Colon (tissue), 2 donors: ENCODE measurements at regions not wholly inside any gene's neighbourhood (a gene's known extent, or its start where the extent isn't known, plus 50 kb on each side); places are given as distances from the start of the nearest gene placed in this dataset.
"Not testable (repeated sequence)": the region's sequence is repeated elsewhere in the genome, so short reads cannot be mapped to it uniquely, and the experiment has no call there.

ENCODE experiments used
- FAIRE-seq: peaks from 2 replicates; lab custom pipeline; 2012; peaks lifted over from hg19 to GRCh38; lab: Jason Lieb, UNC
- donor health status: control.
- donor health status: control.

DNA sequence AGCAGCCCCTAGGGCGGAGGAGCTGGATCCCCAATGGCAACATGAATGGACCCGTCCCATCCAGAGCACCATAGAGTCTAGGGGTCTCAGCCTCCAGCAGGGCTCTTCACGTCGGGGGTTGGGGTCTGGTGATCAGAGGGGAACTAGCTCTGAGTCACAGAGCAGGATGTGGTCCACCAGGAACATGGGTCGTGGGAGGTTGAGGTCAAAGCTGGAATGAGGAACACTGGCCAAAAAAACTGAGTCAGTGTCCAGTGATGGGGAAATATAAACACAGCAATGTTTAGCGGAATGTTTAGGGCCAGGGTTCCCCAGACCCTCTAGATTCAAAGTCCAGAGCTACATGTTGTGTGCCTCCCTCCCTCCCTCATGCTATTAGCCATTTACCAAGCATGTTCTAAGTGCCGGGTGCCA is 79.1 kb upstream of the C16orf82 start:
- no peak for FAIRE-seq

DNA sequence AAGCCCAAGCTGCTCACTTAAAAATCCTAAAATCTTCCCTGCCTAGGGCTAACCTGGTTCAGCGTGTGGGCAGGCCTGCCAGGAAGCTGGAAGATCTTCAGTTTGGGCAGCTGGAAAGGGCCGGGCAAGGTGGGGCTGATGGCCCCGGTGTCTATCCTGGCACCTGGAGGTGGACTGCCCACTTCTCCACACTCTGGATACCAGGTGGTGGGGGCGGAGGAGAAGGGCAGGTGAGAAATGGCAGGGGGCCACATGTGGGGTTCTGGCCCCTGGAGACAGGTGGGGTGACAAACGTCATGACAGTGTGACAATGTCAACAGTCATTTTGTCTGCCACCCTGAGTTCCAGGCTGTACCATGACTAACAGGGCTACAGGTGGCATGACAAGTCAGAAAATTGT is 78.5 kb upstream of the C16orf82 start:
- FAIRE-seq, result no peak

DNA sequence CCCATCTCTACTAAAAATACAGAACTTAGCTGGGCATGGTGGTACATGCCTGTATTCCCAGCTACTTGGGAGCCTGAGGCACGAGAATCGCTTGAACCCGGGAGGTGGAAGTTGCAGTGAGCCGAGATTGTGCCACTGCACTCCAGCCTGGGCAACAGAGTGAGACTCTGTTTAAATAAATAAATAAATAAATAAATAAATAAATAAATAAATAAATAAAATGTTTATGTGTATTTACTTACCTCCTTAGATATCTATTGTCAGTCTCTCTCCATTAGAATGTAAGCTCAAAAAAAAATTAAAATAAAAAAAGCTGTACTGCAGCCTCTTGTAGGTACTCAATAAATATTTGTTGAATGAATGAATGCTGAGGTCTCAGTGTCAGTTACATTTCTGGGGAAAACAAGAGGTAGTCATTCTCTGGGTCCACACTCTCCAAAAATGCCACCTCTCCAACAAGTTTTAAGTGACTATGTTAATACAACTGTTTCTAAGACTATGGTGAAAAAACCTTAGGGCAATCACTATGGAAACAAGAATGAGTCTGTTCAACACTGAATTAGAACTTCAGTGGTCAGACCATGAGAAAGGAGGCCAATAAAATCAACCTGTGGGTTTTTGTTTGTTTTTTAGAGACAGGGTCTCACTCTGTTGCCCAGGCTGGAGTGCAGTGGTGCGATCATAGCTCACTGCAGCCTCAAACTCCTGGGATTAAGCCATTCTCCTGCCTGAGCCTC is 76.2 kb upstream of the C16orf82 start:
- not testable (repeated sequence) for FAIRE-seq

DNA sequence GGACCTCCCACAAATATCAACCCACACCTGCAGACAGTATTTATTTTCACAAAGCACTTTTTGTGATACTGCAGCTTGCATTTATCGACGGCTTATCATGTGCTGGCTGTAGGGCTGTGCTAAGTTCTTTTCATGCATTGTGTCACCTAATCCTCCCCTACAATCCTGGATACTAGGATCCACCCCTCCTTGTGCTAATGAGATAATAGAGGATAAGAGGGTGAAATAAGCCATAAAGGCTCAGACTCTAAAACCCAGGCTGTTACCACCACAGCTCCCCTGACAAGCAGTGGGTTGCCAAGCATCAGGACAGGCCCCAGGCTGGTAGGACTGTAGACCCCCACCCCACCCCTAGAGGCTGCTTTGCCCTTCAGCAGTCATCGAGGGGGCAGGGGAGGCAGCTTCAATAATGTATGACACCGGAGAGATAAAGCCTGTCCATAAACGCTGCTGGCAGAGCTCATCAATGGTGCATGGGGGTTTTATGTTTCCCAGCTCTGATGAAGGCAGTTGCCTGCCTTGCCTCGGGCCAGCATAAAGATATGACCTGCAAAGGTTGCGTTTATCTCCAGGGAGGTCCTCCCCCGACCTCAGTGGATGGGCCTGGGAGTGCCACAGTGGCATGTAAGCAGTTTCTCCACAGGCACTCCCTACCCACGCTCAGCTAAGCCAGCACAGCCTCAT is 73.9 kb upstream of the C16orf82 start:
- no peak for FAIRE-seq

DNA sequence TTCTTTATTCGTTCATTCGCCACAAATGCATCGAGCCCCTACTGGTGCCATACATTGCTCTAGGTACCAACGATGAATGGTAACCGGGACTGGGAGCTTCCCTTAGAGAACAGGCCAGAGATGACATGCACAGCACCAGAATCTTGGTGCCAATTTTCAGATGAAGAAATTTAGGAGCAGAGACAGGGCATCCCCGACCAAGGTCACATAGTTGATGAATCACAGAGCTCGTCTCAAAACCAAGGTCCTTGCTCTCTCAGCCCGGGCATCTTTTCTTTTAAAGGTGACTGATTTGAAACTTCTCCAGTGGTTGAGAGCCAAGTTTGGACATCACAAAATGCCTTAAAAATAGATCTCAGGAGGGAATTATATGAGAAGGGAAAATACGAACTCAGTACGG is 73.2 kb upstream of the C16orf82 start:
- FAIRE-seq, result no peak

DNA sequence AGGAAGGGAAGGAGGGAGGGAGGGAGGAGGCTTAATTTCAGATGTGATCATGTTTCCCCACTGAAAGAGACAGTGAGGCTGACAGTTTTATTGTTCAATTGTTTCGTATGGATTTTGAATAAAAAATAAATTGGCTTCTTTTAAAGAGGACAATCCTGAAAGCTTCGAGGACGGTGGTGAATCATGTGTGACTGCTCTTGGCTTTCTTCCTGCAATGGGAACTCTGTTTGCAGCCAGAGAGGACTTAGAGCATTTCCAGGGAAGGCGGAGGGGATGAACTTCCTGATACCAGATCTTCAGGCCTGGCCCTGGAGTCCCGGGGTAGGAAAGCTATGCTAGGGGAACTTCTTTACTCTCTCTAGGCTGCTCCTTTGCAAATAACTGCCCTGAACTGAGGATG is 72.8 kb upstream of the C16orf82 start:
- FAIRE-seq, result no peak

DNA sequence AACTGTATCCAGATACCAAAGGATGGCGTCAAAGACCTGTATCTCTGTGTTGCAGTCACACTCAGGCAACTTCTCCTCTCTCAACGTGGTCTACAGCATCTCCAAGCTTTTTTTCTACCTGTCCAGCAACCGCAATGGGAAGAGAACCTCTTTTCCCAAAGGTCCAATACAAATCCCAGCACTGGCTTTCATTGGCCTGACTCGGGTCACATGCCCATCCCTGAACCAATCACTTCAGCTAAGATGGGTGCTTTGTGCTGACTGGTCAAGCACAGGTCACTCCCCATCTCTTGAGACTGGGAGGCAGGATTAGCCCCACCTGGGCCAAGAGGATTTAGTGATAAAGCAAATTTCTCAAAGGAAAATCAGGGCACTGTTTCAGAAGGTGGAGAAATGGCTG is 71.2 kb upstream of the C16orf82 start:
- no peak for FAIRE-seq

DNA sequence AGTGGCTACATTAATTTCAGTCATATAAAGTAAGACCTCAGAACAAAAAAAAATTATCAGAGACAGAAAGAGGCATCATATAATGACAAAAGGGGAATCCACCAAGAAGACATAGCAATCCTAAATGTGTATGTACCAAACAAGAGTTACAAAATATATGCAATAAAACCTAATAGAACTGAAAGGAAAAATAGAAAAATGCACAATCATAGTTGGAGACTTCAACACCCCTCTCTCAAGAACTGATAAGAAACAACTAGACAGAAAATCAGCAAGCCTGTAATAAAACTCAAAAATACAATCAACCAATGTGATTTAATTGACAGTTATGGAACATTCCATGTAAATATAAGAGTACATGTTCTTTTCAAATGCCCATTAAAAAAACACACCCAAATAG is 61.3 kb upstream of the C16orf82 start:
- FAIRE-seq, result no peak
